OCI-LY3 (cell line): ENCODE measurements at regions not wholly inside any gene's neighbourhood (a gene's known extent, or its start where the extent isn't known, plus 50 kb on each side); places are given as distances from the start of the nearest gene placed in this dataset.

Experiments
- CTCF ChIP-seq: fragments of 200-600, 300-600 bp; sonication (generic); IDR thresholded peaks from 2 replicates; pipeline ENCODE4 v1.5.1; 2014; ENCODE audit warnings: antibody characterized with exemption, low read length, low read depth
- EZH2phosphoT487 ChIP-seq: fragments of 200-600 bp; shearing (Covaris generic); IDR thresholded peaks from 2 replicates; pipeline ENCODE4 v1.6.1; 2018; ENCODE audit warnings: antibody characterized with exemption, mixed run types, low read depth

GRCh38 chr15:48049736-48050135 is 71.1 kb upstream of the SLC24A5 start:
- TF ChIP-seq CTCF (no peak), EZH2phosphoT487 (no peak)
